Naive thymus-derived CD8-positive, alpha-beta T cell (primary cell): ENCODE measurements at regions not wholly inside any gene's neighbourhood (a gene's known extent, or its start where the extent isn't known, plus 50 kb on each side); places are given as distances from the start of the nearest gene placed in this dataset.

Experiments
- ATAC-seq, 2 donors: fragments of 150-1000 bp; cut with Tn5 transposase in 1 of 2; sonication (Bioruptor Pico), chemical (Tn5 transposase) in 1 of 2; 1 replicate in 1 of 2; 2 replicates in 1 of 2; pipeline ENCODE4 v1.10.0; 2021; ENCODE audit warnings: mild to moderate bottlenecking in 2 of 2, moderate library complexity in 2 of 2
- POLR2A ChIA-PET: fragments of 350-600 bp; sonication (Branson Sonifier 250); formaldehyde crosslinking; loops from one replicate; lab custom pipeline; 2021; ENCODE audit warnings: antibody characterized with exemption; lab: Charles Lee
- DNase-seq, 10 donors: peaks; one replicate each; pipeline versions ENCODE4 v3.0.0 to v3.0.0-alpha.2; 2020 to 2022
- H3K27ac Mint-ChIP-seq, 10 donors: one replicate each; pipeline ENCODE4 v1.8.0; 2020 to 2022; ENCODE audit warnings: mild to moderate bottlenecking in 10 of 10, mixed read lengths in 10 of 10, moderate library complexity in 4 of 10, inconsistent platforms in 1 of 10
- H3K27me3 Mint-ChIP-seq, 5 donors: one replicate each; pipeline ENCODE4 v1.8.0; 2021 to 2022; ENCODE audit warnings: mixed read lengths in 5 of 5
- H3K36me3 Mint-ChIP-seq, 3 donors: one replicate each; pipeline ENCODE4 v1.8.0; 2020 to 2022; ENCODE audit warnings: mixed read lengths in 3 of 3, mild to moderate bottlenecking in 2 of 3, inconsistent platforms in 1 of 3
- H3K4me1 Mint-ChIP-seq, 4 donors: one replicate each; pipeline ENCODE4 v1.8.0; 2021 to 2022; ENCODE audit warnings: mixed read lengths in 4 of 4
- H3K4me3 Mint-ChIP-seq, 10 donors: one replicate each; pipeline ENCODE4 v1.8.0; 2020 to 2022; ENCODE audit warnings: mild to moderate bottlenecking in 10 of 10, mixed read lengths in 10 of 10, moderate library complexity in 6 of 10, inconsistent platforms in 1 of 10
- H3K9me3 Mint-ChIP-seq, 9 donors: one replicate each; pipeline ENCODE4 v1.8.0; 2020 to 2022; ENCODE audit warnings: mixed read lengths in 9 of 9, mild to moderate bottlenecking in 3 of 9, inconsistent platforms in 1 of 9, moderate library complexity in 1 of 9

DNA sequence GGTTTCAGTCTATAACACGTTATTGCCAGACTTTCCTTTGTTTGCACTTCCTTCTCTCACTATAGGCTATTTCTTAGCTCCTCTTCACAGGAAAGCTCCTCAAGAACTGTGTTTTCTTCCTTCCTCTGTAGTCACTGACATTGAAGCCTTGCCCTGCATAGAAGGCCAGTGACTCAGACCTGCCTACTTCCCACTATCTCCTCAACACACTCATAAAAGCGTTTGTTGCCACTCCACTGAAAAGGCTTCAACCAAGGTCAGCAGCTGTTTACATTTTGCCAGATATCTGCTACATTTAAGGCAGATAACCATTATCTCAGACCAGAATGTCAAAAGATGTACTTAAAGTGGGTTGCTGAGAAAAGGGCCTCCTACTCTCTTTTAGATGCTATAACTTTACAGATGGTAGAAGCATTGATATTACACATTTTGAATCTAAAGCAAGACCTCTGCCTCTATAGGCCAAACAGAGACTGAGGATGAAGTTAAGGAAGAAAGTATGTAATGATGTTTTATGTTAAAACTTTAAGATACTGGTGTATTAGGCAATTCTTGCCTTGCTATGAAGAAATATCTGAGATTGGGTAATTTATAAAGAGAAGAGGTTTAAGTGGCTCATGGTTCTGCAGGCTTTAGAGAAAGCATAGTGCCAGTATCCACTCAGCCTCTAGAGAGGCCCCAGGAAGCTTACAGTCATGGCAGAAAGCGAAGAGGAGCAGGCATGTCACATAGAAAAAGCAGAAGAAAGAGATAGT, 233.3 kb upstream of the FLRT2 start:
- no peak overlapping the region for H3K27ac Mint-ChIP-seq
- H3K27me3 Mint-ChIP-seq, result no peaks in the 10 kb centered on the region
- ATAC-seq, result no peak
- H3K4me1 Mint-ChIP-seq, result no peaks in the 10 kb centered on the region
- peaks cover 0 to 26% (median 5%) of the 10 kb centered on the region in 9 donors for H3K9me3 Mint-ChIP-seq
- POLR2A ChIA-PET, result no interaction called here
- no peak for DNase-seq
- H3K36me3 Mint-ChIP-seq, result peaks cover 0 to 5% (median 0%) of the 10 kb centered on the region in 3 donors
- no peak overlapping the region for H3K4me3 Mint-ChIP-seq

DNA sequence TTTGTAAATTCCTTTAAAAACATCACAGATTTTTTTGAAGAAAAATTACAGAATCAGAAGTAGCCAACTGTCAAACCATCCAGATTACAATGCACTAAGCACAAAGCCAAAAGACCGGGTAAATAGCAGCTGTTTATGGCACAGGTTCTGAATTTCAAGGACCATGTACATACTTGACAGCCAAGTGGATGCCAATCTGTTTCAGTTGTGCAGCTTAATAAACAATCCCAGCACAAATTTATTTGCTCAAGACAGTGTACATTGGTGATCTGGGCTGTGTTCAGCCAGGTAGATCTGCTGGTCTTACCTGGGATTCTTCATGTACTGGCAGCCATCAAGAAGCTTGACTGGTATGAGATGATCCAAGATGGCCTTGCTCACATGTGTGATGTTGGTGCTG, 229.8 kb upstream of the FLRT2 start:
- DNase-seq (no peak), ATAC-seq (no peak)
- POLR2A ChIA-PET, result no interaction called here
- H3K4me1 Mint-ChIP-seq, result no peaks in the 10 kb centered on the region
- no peak overlapping the region for H3K4me3 Mint-ChIP-seq
- H3K27ac Mint-ChIP-seq, result no peak overlapping the region
- H3K27me3 Mint-ChIP-seq, result no peaks in the 10 kb centered on the region
- peaks cover 0 to 5% (median 0%) of the 10 kb centered on the region in 3 donors for H3K36me3 Mint-ChIP-seq
- H3K9me3 Mint-ChIP-seq, result peaks cover 0 to 41% (median 7%) of the 10 kb centered on the region in 9 donors

DNA sequence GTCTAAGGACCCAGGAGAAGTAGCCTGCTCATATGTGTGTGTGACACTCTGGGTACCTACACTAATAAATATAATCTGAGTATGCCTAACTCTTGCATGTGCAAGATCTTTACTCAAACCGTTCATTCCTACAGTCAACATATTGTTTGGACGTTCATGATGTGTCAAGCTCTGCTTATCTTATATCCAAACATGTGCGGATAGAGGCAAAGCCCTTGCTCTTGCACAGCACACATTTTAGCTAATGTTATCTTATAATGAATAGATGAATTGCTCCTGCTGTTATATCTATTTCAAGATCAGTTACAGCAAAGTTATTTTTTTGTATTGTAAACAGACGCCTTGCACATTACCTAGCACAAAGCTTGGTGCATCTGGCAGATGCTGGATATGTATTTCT, 228.4 kb upstream of the FLRT2 start:
- H3K36me3 Mint-ChIP-seq, result peaks cover 0 to 5% (median 0%) of the 10 kb centered on the region in 3 donors
- DNase-seq (no peak), ATAC-seq (no peak)
- no peak overlapping the region for H3K27ac Mint-ChIP-seq
- POLR2A ChIA-PET, result no interaction called here
- H3K9me3 Mint-ChIP-seq, result peaks cover 0 to 37% (median 7%) of the 10 kb centered on the region in 9 donors
- no peaks in the 10 kb centered on the region for H3K4me1 Mint-ChIP-seq
- H3K27me3 Mint-ChIP-seq, result no peaks in the 10 kb centered on the region
- H3K4me3 Mint-ChIP-seq, result no peak overlapping the region

DNA sequence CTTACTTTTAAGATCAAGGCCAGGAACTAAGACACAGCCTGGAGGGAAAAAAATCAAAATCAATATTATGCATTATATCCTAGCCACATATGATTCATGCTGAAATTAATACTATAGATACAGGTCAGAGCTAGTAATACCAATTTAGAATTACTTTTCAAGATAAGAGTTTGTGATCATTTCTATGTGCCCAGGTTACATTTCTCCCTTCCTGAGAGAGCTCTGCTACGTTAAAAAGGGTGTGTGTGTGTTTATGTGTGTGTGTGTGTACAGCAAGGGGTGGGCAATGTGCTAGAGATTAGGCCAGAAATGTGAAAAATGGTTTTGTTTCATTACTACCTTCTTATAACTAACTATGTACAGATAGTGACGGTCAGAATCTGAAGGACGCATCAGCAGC, 223.9 kb upstream of the FLRT2 start:
- no peak overlapping the region for H3K27ac Mint-ChIP-seq
- POLR2A ChIA-PET, result no interaction called here
- peaks cover 0 to 25% (median 4%) of the 10 kb centered on the region in 9 donors for H3K9me3 Mint-ChIP-seq
- peaks cover 0 to 2% (median 0%) of the 10 kb centered on the region in 5 donors for H3K27me3 Mint-ChIP-seq
- H3K36me3 Mint-ChIP-seq, result no peaks in the 10 kb centered on the region
- DNase-seq (no peak), ATAC-seq (no peak)
- no peaks in the 10 kb centered on the region for H3K4me1 Mint-ChIP-seq
- H3K4me3 Mint-ChIP-seq, result no peak overlapping the region

DNA sequence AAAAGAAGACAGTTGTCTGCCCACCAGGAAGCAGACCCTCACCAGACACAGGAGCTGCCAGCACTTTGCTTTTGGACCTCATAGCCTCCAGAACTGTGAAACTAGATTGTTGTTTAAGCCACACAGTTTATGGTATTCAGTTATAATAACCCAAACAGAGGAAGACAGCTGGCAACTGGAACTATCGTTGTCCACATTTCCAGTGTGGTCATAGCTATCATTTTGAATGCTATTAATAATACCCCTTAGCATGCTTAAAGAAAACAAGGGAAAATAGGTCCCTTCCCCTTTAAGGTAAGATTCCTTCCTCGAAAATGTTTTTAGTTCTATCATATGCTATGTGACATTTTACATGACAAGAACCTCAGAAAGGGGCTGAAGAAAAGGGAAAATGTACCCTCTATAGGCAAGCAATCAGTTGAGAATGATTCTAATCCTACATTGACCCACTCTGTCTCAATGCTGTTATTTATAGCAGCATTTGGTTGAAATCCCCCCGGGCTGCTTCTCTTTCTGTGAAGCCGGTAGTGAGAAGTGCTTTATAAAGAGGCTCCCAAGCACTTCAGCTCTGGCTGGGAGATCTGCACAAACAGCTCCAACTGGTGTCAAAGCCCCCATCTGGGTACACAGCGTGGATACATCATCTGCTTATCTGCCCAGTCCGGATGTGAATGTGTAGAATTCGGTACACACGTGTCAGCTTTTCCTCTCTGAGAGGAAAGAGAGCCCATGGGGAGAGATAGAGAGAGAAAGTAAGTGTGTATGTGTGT, 221.2 kb upstream of the FLRT2 start:
- POLR2A ChIA-PET, result no interaction called here
- peaks cover 0 to 29% (median 1%) of the 10 kb centered on the region in 9 donors for H3K9me3 Mint-ChIP-seq
- H3K27me3 Mint-ChIP-seq, result peaks cover 0 to 2% (median 0%) of the 10 kb centered on the region in 5 donors
- H3K4me1 Mint-ChIP-seq, result no peaks in the 10 kb centered on the region
- ATAC-seq (no peak), DNase-seq (no peak)
- no peak overlapping the region for H3K4me3 Mint-ChIP-seq
- no peaks in the 10 kb centered on the region for H3K36me3 Mint-ChIP-seq
- no peak overlapping the region for H3K27ac Mint-ChIP-seq

DNA sequence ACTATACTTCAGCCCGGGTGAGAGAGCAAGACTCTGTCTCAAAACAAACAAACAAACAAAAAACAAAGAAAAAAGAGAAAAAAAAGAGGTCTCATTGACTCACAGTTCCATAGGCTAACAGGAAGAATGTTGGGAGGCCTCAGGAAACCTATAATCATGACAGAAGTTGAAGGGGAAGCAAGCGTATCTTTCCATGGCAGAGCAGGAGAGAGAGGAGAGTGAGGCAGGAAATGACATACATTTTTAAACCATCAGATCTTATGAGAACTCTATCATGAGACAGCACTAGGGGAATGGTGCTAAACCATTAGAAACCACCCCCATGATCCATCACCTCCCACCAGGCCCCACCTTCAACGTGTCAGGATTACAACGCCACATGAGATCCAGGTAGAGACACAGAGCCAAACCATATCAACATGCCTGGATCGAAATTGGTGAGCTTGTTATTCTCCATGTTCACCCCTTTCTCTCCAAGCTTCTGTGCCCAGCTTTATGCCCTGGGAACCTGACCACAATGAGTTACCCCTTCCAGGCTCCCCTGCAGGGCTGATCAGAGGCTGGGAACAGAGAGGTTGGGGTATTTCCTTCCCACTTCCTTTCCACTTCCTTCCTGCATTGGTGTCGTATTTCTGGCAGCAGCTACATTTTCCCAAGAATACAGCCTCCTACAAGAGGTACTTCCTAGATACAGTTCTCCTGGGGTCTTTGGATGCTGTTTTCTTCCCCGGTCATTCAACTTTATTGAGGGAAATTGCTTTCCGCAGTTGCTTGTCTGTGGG, 219.3 kb upstream of the FLRT2 start:
- Mint-ChIP-seq H3K9me3 (peaks cover 0 to 29% (median 1%) of the 10 kb centered on the region in 9 donors), H3K4me3 (no peak overlapping the region), H3K4me1 (no peaks in the 10 kb centered on the region), H3K36me3 (no peaks in the 10 kb centered on the region), H3K27me3 (peaks cover 0 to 2% (median 0%) of the 10 kb centered on the region in 5 donors), H3K27ac (no peak overlapping the region)
- POLR2A ChIA-PET, result no interaction called here
- DNase-seq, result no peak
- ATAC-seq, result no peak

DNA sequence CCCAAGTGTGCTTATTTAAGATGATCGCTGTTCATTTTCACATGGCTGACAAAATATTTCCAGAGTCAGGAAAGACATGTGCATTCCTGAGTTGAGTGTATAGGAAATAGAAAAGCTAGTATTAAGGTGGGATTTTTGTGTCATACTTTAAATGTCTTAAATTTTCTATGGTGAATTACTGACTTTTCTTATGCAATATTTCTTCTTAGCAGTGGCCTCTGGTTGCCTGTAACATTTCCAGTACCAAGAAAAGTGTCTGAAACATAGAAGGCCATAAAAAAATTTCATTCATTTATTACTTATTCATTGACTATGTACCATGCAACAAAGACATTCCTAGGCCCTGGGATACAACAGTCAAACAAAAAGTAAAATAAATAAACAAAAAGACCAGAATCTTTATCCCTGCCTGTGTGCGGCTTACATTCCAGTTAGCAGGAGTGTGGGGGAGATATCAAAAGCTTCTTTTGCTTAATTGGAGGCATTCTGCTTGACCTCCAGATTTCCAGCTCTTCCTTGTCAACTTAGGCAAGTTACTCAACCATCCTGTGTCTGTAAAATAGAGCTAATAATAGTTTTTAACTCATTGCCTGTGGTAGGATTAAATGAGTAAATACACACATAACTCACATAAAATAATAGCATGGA, 216.3 kb upstream of the FLRT2 start:
- Mint-ChIP-seq H3K36me3 (no peaks in the 10 kb centered on the region), H3K27ac (no peak overlapping the region), H3K4me1 (no peaks in the 10 kb centered on the region), H3K4me3 (no peak overlapping the region), H3K27me3 (no peaks in the 10 kb centered on the region), H3K9me3 (peaks cover 0 to 28% (median 1%) of the 10 kb centered on the region in 9 donors)
- POLR2A ChIA-PET, result no interaction called here
- no peak for DNase-seq
- no peak for ATAC-seq

DNA sequence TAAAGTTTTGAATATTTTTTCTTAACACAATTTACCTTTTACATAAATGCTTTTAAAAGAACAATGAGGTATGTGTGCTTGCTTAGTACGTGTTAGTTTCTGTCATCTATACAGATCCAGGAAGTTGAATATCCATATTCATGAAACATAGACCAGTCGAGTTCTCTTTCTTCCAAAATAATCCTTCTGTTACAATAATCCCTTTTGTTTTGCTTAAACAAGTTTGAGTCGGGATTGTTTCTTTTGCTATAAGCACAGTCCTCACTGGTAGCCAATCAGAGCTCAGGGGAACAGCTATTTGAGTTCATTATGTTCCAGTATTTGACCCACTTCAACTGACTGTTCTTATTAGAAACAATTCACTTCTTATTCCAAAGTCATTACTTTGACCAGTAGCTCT, 214.7 kb upstream of the FLRT2 start:
- no peaks in the 10 kb centered on the region for H3K27me3 Mint-ChIP-seq
- H3K4me3 Mint-ChIP-seq, result no peak overlapping the region
- no peaks in the 10 kb centered on the region for H3K36me3 Mint-ChIP-seq
- POLR2A ChIA-PET, result no interaction called here
- no peak overlapping the region for H3K27ac Mint-ChIP-seq
- no peak for ATAC-seq
- DNase-seq, result no peak
- H3K9me3 Mint-ChIP-seq, result peaks cover 0 to 11% (median 1%) of the 10 kb centered on the region in 9 donors
- no peaks in the 10 kb centered on the region for H3K4me1 Mint-ChIP-seq

DNA sequence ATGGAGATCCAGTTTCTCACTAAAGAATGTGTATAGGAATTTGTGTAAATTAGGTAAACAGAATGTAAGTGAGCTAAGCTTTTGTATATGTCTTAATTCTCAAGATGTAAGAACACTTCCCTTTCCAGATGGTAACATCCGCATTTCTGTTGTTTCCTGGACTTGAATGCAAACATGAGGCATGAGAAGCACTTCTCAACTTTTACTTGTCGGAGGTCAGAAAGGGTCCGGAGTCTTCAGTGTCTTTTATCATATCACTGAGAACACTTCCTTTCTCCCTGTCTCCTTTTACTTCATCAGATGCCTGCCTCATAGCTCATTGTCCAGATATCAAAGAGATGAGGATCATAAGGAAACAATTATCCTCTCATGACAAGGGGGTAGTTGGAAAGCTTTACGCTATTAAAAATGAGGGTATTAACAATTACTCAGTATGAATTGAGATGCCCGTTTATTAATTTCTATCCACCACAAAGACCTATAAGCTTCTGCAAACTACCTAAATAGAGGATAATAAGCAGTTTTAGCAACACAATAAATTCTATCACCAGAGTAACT, 214.1 kb upstream of the FLRT2 start:
- peaks cover 0 to 6% (median 1%) of the 10 kb centered on the region in 9 donors for H3K9me3 Mint-ChIP-seq
- POLR2A ChIA-PET, result no interaction called here
- ATAC-seq (no peak), DNase-seq (no peak)
- H3K4me3 Mint-ChIP-seq, result no peak overlapping the region
- no peaks in the 10 kb centered on the region for H3K4me1 Mint-ChIP-seq
- H3K27ac Mint-ChIP-seq, result no peak overlapping the region
- H3K27me3 Mint-ChIP-seq, result no peaks in the 10 kb centered on the region
- H3K36me3 Mint-ChIP-seq, result no peaks in the 10 kb centered on the region

DNA sequence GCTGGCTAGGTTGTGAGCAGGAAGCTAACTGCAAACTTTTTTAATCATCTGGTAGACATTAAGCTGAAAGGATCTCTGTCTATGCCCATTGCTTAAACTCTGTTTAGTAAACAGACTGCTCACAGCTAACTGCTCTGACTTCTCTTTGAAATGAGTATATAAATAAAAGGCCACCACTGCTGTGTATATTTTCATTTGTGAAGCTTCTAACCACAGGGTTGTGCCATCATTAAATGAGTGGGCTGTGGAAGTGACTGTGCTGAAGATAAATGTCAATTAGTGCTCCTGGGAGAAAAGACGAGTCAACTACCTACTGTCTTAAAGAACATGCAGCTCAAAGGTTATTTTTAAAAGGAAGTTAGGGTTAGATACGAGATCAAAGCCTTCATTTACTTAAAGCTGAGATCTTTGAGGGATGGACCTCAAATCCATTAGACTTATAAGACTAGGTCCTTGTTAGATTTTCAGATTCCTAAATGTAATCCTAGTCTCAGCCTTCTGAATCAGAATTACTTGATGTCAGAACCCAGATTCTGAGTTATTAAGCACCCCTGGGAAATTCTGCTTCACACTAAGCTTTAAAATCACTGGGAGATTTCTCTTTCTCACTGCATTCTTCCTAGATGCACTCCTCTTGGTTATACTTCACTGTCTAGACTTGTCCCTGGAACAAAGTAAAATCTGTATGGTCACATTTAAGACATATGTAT, 213.1 kb upstream of the FLRT2 start:
- Mint-ChIP-seq H3K27me3 (no peaks in the 10 kb centered on the region), H3K27ac (no peak overlapping the region), H3K9me3 (peaks cover 0 to 4% (median 0%) of the 10 kb centered on the region in 9 donors), H3K36me3 (no peaks in the 10 kb centered on the region), H3K4me3 (no peak overlapping the region), H3K4me1 (no peaks in the 10 kb centered on the region)
- DNase-seq, result no peak
- ATAC-seq, result no peak
- POLR2A ChIA-PET, result no interaction called here

DNA sequence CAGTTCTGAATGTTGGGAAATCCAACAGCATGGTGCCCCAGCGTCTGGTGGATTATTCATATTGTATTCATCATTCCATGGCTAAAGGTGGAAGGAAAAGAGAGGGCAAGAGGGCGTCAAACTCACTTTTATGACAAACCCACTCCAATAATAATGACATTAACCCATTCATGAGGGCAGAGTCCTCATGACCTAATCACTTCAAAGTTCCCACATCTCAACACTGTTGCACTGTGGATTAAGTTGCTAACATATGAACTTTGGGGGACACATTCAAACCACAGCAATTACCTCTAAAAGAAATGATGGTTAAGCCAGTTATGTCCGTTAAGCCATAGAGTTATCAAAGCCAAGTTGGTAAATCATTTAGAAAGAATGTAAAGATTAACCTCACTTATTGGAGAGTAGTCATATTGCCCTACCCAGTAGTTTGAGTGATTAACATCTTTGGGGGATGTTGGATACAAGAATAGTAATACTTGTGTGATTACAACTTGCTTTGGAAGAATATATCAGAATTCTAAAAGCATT, 212.4 kb upstream of the FLRT2 start:
- POLR2A ChIA-PET, result no interaction called here
- H3K4me3 Mint-ChIP-seq, result no peak overlapping the region
- ATAC-seq (no peak), DNase-seq (no peak)
- H3K9me3 Mint-ChIP-seq, result peaks cover 0 to 4% (median 0%) of the 10 kb centered on the region in 9 donors
- H3K4me1 Mint-ChIP-seq, result no peaks in the 10 kb centered on the region
- H3K27ac Mint-ChIP-seq, result no peak overlapping the region
- no peaks in the 10 kb centered on the region for H3K36me3 Mint-ChIP-seq
- H3K27me3 Mint-ChIP-seq, result no peaks in the 10 kb centered on the region

DNA sequence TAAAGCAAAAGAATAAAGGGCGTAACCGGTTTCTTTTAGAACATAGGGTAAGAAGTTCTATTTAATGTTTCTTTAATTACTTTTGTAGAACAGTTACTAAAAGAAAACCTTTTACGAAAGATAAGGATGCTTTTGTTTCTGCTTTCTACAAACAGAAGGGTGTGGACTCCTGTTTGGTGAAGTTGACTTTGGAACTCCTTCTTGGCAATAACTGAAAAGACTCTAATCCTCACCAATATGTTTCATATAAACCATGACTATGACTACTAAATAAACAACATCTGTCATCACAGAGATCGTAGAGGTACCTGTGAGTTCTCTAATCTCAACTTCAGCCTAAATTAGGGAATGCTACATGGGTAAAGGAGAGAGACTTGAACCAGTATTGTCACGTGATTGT, 210.8 kb upstream of the FLRT2 start:
- POLR2A ChIA-PET, result no interaction called here
- H3K9me3 Mint-ChIP-seq, result peaks cover 0 to 4% (median 0%) of the 10 kb centered on the region in 9 donors
- no peaks in the 10 kb centered on the region for H3K27me3 Mint-ChIP-seq
- no peak overlapping the region for H3K27ac Mint-ChIP-seq
- no peak overlapping the region for H3K4me3 Mint-ChIP-seq
- no peaks in the 10 kb centered on the region for H3K36me3 Mint-ChIP-seq
- DNase-seq (no peak), ATAC-seq (no peak)
- H3K4me1 Mint-ChIP-seq, result no peaks in the 10 kb centered on the region
